ENCODE measurements at regions not wholly inside any gene's neighbourhood (a gene's known extent, or its start where the extent isn't known, plus 50 kb on each side); places are given as distances from the start of the nearest gene placed in this dataset.

DNA sequence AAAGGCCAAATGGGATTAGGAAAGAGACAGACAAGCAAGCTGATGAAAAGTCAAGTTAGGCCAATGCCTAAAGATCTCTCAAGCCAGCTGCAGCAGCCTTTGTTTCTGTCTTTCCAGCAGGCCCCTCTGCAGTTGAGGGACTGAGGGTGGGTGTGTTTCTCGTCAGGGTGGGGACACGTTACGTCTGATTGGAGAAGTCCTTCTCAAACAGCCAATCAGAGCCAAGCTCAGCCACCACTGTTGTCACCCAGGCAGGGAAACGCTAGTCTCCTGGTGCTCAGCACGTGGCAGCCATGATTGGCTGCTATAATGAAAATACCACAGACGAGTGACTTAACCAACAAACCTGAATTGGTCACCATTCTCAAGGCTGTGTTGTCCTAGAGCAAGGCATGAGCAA is 177.1 kb upstream of the LCORL start:
- TF ChIP-seq ARNTL (CRISPR knock-in tag; IDR thresholded peaks at IDR 0.05; ENCODE audit: borderline replicate concordance, low read depth) (no peak), RARB (CRISPR knock-in tag; IDR thresholded peaks at IDR 0.05) (no peak)

Data from SK-N-SH treated with all-trans-retinoic acid at 6 μM for 48 hours (cell line).